ENCODE measurements at regions not wholly inside any gene's neighbourhood (a gene's known extent, or its start where the extent isn't known, plus 50 kb on each side); places are given as distances from the start of the nearest gene placed in this dataset.

GRCh38 chr1:177443003-177443402 is 272.2 kb downstream of the BRINP2 start:
- TF ChIP-seq POLR2A (IDR thresholded peaks at IDR 0.05) (no peak), CTCF (IDR thresholded peaks at IDR 0.05) (no peak)

Data from adrenal gland (tissue), 5 donors.